Activated CD4-positive, alpha-beta T cell treated with anti-CD3 and anti-CD28 coated beads, Interleukin-10, Interleukin-2, amounts not matched to agents 100 ng/mL and 50 ng/mL, durations not matched to agents 16 hours and 8 hours (primary cell): ENCODE measurements at regions not wholly inside any gene's neighbourhood (a gene's known extent, or its start where the extent isn't known, plus 50 kb on each side); places are given as distances from the start of the nearest gene placed in this dataset.
"Not testable (repeated sequence)": the region's sequence is repeated elsewhere in the genome, so short reads cannot be mapped to it uniquely, and the experiment has no call there.

ENCODE experiments used
- DNase-seq: peaks from one replicate; pipeline ENCODE4 v3.0.0-alpha.2; 2020

DNA sequence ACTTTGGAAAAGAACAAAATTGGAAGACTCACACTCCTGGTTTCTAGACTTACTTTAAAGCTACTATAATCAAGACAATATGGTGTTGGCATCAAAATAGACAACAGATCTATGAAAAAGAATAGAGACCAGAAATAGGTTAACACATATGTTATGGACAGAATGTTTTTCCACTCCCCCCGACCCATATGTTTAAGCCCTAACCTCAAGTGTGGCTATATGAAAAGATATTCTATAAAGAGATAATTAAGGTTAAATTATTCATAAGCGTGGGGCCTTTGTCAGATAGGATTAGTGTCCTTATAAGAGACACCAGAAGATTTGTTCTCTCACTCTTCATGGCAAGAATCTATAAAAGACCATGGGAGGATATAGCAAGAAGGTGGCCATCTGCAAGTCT lies 440.0 kb downstream of the AASDHPPT start:
- no peak for DNase-seq

DNA sequence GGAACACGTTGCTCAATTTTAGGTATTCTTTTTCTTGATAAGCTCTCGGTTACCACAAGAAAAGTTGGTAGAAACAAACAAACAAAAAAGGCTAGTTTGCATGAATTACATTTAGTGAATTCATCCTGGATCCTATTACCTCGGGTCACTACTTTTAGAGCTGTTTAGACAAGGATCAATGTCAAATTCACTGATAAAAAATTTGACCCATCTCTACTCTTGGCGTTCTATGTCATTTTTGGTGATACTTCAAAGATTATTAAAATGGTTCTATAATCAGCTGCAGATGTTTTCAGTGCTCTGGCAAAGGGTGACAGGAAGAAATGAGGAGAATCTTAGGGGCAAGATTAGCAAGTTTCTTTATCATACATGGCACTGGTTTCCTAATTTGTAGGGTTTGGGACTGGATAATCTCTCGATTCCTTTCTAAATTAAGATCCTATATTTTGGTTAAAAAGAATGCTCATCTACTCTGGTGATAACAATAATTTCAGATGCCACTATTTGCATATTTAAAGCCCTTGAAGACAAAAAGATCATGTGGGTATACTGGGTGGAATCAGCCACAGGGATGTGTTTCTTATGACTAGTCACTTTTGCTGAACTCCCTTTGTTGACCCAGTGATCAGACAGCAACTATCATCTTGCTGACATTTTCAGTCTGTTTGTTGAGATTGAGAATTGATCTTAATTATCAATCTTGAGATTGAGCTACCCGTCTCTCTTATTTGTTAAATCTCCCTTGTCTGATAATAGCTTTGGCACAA lies 442.9 kb downstream of the AASDHPPT start:
- no peak for DNase-seq

DNA sequence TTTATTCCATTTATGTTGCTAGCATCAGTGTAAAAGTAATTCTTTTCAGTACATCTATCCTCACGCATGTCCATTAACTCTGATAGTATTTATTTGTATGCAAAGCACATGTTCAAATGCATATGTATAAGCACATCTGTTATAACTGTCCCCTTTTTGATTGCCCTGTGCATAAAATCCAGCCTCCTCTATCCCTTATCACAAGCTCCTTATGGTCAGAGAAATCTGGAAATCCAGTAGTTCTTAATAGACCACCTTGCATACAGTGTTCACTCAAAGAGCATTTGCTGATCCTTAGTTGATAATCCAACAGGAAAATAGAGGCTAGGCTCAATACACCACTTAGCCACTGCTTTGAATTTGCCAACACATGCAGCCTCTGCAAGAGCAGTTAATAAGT lies 443.5 kb downstream of the AASDHPPT start:
- DNase-seq: no peak

DNA sequence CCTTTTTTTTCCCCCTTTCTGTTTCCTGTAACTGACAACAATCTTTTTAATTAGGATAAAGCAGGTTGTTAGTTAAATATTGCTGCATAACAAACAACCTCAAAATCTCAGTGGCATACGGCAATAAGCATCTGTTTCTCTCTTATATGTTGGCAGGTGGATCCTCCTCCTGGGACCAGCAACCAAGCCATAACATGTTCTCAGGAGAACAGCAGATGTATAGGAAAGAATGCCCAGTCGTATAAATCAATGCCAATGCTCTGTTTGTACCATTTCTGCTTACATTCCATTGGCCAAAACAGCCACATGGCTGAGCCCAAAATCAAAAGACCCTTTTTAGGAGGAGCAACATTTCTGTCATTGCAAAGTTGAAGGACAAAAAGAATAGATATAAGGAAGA lies 445.7 kb downstream of the AASDHPPT start:
- DNase-seq: no peak

DNA sequence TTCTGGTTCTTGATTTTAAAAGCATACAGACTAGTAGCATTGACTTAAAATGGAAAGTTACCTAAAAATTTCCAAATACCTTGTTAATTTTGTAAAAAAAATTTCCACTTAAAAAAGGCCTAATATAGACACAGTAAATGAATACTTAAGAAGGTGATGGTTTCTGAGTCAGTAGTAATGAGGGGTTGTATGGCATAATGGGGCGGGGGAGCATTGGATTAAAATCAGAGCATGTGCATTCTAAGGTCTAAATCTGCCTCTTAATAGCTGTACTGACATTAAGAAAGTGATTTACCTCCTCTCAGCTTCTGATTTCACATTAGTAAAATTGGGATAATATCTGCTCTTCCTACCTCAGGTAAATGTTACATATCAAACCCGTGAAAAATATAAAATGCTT lies 446.5 kb downstream of the AASDHPPT start:
- DNase-seq: no peak

DNA sequence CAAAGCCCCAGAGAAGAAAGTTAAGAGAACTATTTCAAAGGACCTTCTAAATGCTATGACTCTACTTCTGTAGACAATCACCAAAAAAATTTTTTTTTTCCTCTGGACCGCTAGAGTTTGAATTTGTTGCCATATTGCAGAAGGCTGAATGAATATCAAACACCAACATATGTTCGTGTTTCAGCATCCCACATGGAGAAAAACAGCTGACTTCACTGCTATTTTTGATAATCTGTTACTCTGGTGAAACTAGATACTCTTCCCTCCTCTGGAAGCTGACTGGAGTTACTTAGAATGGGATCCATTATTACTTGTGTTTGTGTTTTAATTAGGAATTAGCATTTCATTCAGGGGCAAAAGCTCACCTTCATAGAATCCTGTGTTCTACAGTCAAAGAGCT lies 447.0 kb downstream of the AASDHPPT start:
- no peak for DNase-seq

DNA sequence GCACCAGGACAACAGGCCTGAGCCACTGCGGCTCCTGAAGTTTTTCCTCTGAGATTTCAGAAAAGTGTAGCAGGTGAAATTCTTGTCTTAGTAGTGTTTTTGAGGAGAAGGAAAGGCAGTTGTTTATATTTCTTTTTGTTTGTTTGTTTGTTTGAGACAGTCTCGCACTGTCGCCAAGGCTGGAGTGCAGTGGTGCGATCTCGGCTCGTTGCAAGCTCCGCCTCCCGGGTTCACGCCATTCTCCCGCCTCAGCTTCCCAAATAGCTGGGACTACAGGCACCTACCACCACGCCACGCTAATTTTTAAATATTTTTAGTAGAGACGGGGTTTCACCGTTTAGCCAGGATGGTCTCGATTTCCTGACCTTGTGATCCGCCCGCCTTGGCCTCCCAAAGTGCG lies 454.2 kb downstream of the AASDHPPT start:
- not testable (repeated sequence) for DNase-seq

DNA sequence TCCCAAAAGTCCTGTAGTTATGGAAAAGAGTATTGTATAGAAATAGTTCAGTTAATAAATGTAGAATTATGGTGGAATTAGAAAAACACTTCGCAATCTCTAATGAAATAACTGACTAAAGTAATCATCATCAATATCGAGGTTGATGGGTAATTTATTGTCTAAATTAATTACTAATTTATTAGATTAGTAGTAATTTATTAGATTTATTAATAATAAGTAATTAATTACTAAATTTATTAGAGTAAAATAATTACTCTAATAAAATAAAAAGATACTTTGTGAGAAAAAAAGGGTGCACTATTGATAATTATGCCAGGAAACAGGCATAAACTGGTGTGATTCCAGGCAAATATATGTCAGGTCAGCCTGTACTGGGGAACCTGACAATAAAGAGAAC lies 455.6 kb downstream of the AASDHPPT start:
- no peak for DNase-seq

DNA sequence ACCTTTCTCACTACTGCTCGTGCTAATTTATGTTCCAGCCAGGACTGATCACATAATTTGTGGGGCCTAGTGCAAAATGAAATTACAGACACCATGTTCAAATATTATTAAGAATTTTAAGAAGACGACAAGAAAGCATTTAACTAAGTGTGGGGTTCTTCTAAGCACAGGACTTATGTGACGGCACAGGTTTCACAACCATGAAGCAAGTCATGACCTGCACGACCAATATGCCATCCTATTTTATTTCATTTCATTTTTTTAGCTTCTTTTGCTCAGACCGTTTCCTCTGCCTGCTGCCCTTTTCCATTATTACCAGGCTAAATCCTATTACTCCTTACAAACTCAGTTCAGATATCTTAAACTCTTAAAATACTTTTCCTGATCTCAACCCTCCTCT lies 462.5 kb downstream of the AASDHPPT start:
- DNase-seq: no peak

DNA sequence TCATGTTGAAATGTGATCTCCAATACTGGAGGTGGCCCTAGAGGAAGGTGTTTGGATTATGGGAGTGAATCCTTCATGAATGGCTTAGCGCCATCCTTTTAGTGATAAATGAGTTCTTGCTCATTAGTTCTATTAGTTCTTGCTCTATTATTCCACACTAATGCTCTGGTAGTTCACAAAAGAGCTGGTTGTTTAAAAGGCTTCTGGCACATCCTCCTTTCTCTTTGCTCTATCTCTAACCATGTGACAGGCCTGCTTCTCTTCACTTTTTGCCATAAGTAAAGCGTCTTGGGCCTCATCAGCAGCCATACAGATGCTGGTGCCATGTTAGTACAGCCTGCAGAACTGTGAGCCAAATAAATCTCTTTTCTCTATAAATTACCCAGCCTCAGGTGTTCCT lies 469.9 kb downstream of the GUCY1A2 start:
- no peak for DNase-seq

DNA sequence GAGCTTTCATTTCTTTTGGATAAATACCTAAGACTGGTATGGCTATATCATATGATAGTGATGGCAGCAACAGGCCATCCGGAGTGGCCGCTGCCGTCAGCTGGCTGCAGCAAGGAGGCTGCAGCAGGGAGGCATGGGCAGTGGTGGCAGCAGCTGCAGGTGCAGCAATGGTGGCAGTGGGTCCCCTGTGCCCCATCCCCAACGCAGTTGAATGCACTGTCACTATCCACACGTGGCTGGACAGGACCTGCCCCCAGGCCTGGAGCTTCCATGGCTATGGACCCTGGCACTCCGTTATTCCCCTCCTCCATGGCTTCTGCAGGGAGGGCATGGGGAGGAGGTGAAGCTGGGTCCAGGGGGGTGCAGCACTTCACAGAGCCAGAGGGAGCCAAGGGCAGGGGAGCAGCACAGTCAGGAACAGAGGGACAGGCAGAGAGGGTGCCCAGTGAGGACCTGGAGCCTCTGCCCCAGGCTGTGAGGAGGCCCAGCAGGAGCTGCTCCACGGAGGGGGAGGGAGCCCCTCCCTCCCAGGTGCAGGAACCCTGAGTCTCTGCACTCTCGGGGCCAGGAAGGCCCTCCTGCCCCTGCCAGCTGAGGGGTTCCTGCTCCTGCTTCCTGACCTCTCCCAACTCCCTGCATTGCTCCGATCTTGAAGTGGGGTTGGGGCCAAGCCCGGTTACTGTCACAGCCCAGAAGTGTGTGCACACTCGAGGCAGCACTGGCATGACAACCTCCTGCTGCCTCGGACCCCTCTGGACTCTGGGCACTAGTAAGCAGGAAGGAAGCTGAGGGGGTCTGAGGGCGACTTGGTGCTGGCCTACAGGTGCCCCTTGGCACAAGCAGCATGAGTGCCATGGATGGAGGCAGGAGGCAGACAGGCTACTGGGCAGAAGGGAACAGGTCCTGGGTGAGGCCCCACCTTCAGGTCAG lies 466.3 kb downstream of the GUCY1A2 start:
- no peak for DNase-seq

DNA sequence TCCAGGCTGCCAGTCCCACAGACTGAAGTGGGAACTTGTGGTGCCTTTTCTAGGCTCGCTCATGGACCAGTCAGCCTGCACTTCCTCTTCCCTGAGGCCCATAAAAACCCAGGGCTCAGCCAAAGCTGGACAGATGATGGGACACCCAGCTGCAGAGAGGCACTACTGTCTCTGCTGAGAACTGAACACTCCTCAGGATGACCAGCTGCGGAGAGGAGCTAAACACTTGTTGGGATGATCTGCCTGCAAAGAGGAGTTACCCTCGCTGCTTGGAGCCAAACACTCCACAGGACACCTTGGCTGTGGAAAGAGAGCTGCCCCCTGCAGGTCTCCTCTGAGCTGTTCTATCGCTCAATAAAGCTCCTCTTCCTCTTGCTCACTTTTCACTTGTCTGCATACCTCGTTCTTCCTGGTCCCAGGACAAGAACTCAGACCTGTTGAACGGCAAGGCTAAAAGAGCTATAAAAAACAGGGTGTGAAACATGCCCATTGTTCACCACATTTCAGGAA lies 465.5 kb downstream of the GUCY1A2 start:
- DNase-seq: no peak

DNA sequence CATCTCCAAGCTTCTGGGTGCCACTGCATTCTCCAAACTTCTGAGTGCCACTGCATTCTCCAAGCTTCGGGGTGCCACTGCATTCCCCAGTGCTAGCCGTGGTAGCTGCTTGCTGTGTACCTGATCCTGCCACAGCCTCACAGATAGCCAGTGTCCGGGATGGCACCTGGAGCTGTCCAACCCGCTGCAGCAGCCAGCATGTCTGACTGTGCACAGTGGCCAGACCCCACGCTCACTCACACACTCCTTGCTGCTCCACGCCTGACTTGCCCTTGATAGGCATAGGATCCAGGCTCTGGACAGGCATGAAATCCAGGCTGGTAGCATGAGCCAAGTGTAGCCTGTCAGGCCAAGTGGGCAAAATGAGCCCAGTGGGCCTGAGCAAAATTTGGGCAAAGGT lies 465.0 kb downstream of the GUCY1A2 start:
- no peak for DNase-seq

DNA sequence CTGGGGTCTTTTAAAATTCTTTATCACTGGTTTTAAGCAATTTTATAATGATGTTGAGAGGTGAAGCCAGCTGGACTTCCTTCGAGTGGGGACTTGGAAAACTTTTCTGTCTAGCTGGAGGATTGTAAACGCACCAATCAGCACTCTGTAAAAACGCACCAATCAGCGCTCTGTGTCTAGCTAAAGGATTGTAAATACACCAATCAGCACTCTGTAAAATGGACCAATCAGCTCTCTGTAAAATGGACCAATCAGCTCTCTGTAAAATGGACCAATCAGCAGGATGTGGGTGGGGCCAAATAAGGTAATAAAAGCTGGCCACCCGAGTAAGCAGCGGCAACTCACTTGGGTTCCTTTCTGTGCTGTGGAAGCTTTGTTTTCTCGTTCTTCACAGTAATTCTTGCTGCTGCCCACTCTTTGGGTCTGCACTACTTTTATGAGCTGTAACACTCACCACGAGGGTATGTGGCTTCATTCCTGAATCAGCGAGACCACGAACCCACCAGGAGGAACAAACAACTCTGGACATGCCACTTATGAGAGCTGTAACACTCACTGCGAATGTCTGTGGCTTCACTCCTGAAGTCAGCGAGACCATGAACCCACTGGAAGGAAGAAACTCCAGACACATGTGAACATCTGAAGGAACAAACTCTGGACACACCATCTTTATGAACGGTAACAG lies 462.6 kb downstream of the GUCY1A2 start:
- not testable (repeated sequence) for DNase-seq

DNA sequence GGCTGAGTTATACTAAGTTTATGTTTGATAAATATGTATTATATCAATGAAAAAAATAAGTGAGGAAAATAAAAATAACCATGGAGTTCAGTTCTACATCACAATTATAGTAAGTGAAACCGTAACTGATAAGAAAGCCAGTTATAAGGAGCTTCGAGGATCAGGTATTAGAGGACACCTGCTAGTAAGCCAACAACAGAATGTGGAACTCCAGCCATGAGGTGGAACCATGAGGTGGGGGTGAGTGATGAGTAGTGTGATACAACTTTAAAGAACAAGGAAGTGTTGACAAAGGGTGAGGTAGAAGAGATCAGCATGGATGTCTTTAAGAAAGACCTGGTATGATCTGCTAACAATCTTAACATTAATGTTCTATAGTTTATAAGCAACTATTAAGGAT lies 452.9 kb downstream of the GUCY1A2 start:
- DNase-seq: no peak

DNA sequence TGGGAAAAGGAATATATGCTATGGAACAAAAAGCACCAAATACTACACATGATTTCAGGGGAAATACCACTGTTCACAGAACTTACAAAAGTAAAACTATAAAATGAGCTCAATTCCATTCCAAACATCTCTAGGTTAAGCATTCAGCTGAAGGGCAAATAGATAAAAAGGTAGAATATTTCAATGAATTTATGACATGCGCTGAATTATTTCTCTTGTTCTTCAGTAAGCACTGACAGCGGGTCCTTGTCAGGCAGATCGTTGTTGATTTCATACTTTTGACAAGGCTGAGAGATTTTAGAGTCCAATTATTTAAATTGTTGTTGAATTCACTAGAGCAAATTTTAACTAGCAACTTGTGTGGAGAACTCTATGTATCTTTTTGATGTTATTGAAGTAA lies 449.6 kb downstream of the GUCY1A2 start:
- no peak for DNase-seq

DNA sequence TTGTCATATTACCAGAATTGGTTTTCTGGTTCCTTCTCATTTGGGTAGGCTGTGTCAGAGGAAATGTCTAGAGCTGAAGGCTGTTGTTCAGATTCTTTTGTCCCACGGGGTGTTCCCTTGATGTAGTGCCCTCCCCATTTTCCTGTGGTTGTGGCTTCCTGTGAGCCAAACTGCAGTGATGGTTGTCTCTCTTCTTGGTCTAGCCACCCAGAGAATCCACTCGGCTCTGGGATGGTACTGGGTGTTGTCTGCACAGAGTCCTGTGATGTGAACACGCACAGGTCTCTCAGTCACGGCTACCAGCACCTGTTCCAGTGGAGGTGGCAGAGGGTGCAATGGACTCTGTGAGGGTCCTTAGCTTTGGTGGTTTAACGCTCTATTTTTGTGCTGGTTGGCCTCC lies 440.9 kb downstream of the GUCY1A2 start:
- not testable (repeated sequence) for DNase-seq

DNA sequence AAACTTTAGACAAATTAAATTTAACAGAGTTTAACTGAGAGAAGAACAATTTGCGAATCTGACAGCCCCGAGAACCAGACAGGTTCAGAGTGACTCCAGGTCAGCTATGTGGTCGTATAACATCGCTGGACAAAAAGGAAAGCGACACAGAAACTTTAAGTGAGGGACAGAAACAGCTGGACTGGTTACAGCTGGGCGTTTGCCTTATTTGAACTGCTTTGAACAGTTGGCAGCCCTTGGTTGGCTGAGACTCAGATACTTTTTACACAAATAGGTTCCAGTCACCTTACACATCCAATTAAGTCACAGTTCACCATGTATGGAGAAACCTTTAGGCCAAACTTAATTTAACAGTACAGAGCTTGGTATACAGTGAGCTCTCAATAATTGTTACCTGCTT lies 436.9 kb downstream of the GUCY1A2 start:
- DNase-seq: no peak

DNA sequence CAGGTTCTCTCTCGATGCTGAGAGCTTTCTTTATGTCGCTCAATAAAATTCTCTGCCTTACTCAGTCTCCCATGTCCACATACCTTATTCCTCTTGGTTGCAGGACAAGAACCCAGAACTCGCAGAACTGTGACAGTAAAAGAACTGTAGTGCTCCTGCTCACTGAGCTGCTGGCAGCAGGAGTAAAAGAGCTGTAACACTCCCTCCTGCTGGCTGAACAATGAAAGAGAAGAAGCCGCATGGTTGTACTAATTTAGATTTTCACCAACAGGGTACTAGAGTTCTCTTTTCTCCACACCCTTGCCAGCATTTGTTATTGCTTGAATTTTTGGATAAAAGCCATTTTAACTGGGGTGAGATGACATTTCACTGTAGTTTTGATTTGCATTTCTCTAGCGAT lies 433.2 kb downstream of the GUCY1A2 start:
- DNase-seq: no peak

DNA sequence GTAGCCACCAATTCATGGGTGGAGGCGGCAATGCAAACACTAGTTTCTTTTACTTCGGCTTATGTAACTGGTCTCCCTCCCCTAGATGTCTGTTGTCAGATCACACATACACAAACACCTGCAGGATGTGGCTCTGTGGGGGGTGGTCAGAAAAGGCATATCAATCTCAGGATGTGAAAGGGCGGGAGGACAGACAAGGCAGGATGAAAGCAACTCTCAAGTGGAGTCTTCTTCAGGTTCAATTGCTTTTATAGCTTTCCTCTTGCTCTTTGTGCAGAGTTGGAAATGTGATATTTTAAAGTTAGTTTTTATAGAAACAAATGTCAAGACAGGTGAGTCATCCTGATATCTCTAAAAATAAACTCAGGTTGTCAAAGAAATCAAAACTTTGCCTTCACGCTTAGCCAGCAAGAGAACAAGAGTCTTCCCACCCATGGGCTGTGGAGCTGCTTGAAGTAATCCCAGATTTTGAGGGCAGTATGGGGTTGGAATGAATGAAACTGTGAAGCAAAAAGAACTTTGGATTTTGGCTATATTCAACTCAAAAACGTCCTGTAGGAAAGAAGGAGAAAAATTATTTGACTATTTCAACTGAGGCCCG lies 423.4 kb downstream of the GUCY1A2 start:
- DNase-seq: no peak

DNA sequence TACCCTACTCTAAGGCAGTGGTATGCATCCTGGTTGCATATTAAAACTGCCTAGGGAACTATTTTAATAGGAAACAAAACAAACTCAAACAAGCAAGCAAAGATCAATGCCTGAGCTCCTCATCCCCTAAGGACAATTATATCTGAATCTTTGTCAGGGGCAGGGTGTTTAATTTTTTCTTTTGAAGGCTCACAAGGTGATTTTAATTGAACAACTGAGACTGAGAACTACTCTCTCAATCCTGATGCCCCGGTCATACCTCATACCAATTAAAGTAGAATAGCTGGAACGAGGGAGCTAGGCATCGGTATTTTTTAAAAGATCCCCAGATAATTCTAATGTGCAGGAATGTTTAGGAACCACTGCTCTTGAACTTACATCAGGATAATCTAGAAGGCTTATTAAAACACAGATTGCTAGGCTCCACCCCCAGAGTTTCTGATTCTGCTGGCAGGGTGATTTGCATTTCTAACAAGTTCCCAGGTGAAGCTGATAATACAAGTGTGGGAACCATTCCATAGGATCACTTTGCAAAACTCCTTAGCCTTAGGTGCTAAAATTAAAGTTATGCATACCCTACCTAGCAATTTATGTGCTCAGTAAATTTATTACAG lies 416.5 kb downstream of the GUCY1A2 start:
- no peak for DNase-seq

DNA sequence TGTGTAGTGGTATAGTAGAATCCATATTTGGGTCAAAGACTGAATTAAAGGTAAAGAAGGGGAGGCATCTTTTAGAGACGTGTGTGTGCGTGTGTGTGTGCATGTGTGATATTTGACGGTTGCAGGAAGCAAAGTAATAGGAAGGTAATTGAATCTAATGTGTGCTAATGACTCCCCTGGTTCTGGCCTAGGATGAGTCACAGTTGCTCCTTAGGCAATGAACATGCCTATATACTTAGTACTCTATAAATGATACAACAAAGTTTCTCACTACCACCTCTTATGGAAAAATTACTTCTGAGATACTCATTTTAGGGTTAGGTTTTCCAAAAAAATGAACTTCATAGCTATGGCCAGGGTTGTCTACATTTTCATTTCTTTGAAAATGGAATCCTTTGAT lies 409.6 kb downstream of the GUCY1A2 start:
- DNase-seq: no peak

DNA sequence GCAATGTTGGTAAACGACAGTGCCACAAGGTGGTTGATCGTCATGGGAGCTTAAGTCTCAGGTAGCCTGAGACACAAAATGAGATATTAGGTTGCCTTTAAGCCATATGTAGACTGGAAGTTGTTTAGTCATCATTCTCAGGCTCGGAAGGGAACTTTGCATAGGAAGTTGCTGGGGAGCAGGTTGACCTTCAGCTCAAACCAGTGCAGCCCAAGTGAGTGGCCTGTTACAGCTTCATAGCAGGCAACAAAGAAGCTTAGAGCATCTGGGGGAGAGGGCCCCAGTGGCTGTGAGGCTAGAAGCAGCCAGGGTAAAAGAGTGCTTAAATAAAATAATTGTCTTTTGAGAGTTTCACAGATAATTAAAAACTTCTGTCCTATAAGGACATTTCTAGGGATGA lies 404.0 kb downstream of the GUCY1A2 start:
- DNase-seq: no peak
